ENCODE measurements at regions not wholly inside any gene's neighbourhood (a gene's known extent, or its start where the extent isn't known, plus 50 kb on each side); places are given as distances from the start of the nearest gene placed in this dataset.

DNA sequence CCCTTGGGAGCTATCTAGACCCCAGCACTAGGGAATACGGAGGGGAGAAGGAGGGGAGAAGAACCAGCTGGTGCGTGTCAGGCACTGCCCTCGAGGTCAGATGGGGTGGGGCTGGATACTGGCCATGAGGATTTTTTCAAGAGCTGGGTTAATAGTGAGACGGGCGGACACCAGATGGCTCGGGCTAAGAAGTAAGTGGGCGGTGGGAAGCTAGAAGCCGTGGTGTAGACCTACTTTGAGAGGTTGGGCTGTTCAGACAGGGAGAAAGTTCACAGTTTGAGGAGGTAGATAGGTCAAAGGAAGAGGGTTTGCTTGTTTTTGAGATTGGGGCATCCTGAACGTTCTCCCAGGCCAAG, 303.8 kb downstream of the SEC14L1 start:
- TF ChIP-seq POLR2A (IDR thresholded peaks at IDR 0.05; ENCODE audit: low read depth) (no peak), EP300 (IDR thresholded peaks at IDR 0.05) (no peak)
- TF ChIP-seq, protein P1, sequence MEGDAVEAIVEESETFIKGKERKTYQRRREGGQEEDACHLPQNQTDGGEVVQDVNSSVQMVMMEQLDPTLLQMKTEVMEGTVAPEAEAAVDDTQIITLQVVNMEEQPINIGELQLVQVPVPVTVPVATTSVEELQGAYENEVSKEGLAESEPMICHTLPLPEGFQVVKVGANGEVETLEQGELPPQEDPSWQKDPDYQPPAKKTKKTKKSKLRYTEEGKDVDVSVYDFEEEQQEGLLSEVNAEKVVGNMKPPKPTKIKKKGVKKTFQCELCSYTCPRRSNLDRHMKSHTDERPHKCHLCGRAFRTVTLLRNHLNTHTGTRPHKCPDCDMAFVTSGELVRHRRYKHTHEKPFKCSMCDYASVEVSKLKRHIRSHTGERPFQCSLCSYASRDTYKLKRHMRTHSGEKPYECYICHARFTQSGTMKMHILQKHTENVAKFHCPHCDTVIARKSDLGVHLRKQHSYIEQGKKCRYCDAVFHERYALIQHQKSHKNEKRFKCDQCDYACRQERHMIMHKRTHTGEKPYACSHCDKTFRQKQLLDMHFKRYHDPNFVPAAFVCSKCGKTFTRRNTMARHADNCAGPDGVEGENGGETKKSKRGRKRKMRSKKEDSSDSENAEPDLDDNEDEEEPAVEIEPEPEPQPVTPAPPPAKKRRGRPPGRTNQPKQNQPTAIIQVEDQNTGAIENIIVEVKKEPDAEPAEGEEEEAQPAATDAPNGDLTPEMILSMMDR (IDR thresholded peaks at IDR 0.05), result no peak
